NCI-H146 treated with DMSO at 0.1 percent for 48 hours (cell line): ENCODE measurements at regions not wholly inside any gene's neighbourhood (a gene's known extent, or its start where the extent isn't known, plus 50 kb on each side); places are given as distances from the start of the nearest gene placed in this dataset.

ENCODE experiments used
- DNase-seq: peaks from one replicate; lab custom pipeline; 2025; ENCODE audit not compliant: unreplicated experiment; lab: John Stamatoyannopoulos, UW

- no peak for DNase-seq
Observed at GRCh38 chr1:234661317-234661928, 51.4 kb upstream of the IRF2BP2 start.

- DNase-seq, result no peak
Observed at GRCh38 chr1:234660536-234661316, 50.7 kb upstream of the IRF2BP2 start.
